Mesendoderm (in vitro differentiated cells): ENCODE measurements at regions not wholly inside any gene's neighbourhood (a gene's known extent, or its start where the extent isn't known, plus 50 kb on each side); places are given as distances from the start of the nearest gene placed in this dataset.

Experiments used
- DNase-seq: peaks from one replicate; pipeline ENCODE4 v3.0.0; 2013
- H2AK5ac ChIP-seq: 2 replicates; pipeline ENCODE4 v1.6.1; 2013; ENCODE audit warnings: low read length, inconsistent platforms
- H2BK120ac ChIP-seq: 2 replicates; pipeline ENCODE4 v1.6.1; 2013; ENCODE audit warnings: low read depth, mild to moderate bottlenecking, low read length, moderate library complexity, mixed read lengths
- H2BK15ac ChIP-seq: replicated peaks from 2 replicates; pipeline ENCODE4 v1.6.1; 2013; ENCODE audit warnings: low read depth, mild to moderate bottlenecking, moderate library complexity
- H2BK5ac ChIP-seq: 2 replicates; pipeline ENCODE4 v1.6.1; 2013; ENCODE audit warnings: low read length, inconsistent platforms
- H3K18ac ChIP-seq: 2 replicates; pipeline ENCODE4 v1.6.1; 2013; ENCODE audit warnings: mild to moderate bottlenecking, low read length, mixed read lengths
- H3K23ac ChIP-seq: one replicate; pipeline ENCODE4 v1.6.1; 2013; ENCODE audit warnings: low read length
- H3K27ac ChIP-seq: 2 replicates; pipeline ENCODE4 v1.5.1; 2013; ENCODE audit warnings: low read depth, mild to moderate bottlenecking, inconsistent platforms, low read length, moderate library complexity
- H3K27me3 ChIP-seq: 2 replicates; pipeline ENCODE4 v1.6.1; 2013; ENCODE audit warnings: low read length, control low read depth, mild to moderate bottlenecking, inconsistent platforms; ENCODE audit not compliant: insufficient read depth, poor library complexity
- H3K36me3 ChIP-seq: 2 replicates; pipeline ENCODE4 v1.6.1; 2013; ENCODE audit warnings: low read length, inconsistent platforms; ENCODE audit not compliant: control insufficient read depth, insufficient read depth
- H3K4ac ChIP-seq: one replicate; pipeline ENCODE4 v1.6.1; 2013; ENCODE audit warnings: low read depth, mild to moderate bottlenecking, low read length, moderate library complexity
- H3K4me1 ChIP-seq: 2 replicates; pipeline ENCODE4 v1.6.1; 2013; ENCODE audit warnings: low read depth, low read length, inconsistent platforms; ENCODE audit not compliant: control insufficient read depth
- H3K4me2 ChIP-seq: 2 replicates; pipeline ENCODE4 v1.6.1; 2013; ENCODE audit warnings: low read length
- H3K4me3 ChIP-seq: 2 replicates; pipeline ENCODE4 v1.5.1; 2013; ENCODE audit warnings: mild to moderate bottlenecking, low read length
- H3K56ac ChIP-seq: one replicate; pipeline ENCODE4 v1.6.1; 2013; ENCODE audit warnings: low read length
- H3K79me1 ChIP-seq: 2 replicates; pipeline ENCODE4 v1.6.1; 2013; ENCODE audit warnings: low read length, inconsistent platforms
- H3K79me2 ChIP-seq: 2 replicates; pipeline ENCODE4 v1.6.1; 2013; ENCODE audit warnings: mild to moderate bottlenecking, low read length; ENCODE audit not compliant: control insufficient read depth, insufficient read depth
- H3K9ac ChIP-seq: 2 replicates; pipeline ENCODE4 v1.6.1; 2013; ENCODE audit warnings: low read length, inconsistent platforms
- H4K5ac ChIP-seq: one replicate; pipeline ENCODE4 v1.6.1; 2013; ENCODE audit warnings: low read length
- H4K8ac ChIP-seq: one replicate; pipeline ENCODE4 v1.6.1; 2013; ENCODE audit warnings: low read depth, mild to moderate bottlenecking, control low read depth, low read length, moderate library complexity
- WGBS: extraction: QIAGEN DNeasy Blood & Tissue Kit; methylation state at CpG from one replicate; pipeline ENCODE4 v1.1.7; 2013; ENCODE audit warnings: low lambda C conversion rate, missing lambda C conversion rate; ENCODE audit not compliant: insufficient coverage; ENCODE audit errors: extremely low coverage; 5-methylcytosine and 5-hydroxymethylcytosine counted together

DNA sequence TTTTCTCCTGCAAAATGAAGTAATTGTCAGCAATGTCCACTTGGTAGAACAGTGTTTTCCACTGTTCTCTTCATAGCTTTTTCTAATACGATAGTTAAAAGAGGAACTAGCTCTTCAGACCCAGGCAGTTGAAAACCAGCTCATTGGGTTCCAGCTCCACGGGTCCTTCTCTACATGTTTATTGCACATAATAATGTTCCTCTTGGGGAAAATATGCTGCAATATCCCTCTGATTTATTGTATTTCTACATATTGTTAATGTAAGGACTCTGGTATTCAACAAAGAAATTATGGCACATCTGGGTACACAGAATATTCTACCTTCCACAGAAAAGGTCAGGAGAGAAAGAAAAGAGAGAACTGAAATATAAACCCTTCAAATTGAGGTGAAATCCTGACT lies 473.4 kb downstream of the TRIML1 start:
- Histone ChIP-seq H2BK15ac (no peak overlapping the region), H3K18ac (no peak overlapping the region), H3K4me2 (no peak overlapping the region), H4K8ac (no peak overlapping the region), H3K79me1 (no peaks in the 10 kb centered on the region), H3K23ac (no peak overlapping the region), H3K36me3 (no peaks in the 10 kb centered on the region), H3K9ac (no peak overlapping the region), H3K79me2 (no peaks in the 10 kb centered on the region), H2AK5ac (no peak overlapping the region), H3K4me3 (no peak overlapping the region), H2BK120ac (no peak overlapping the region), H3K27ac (no peak overlapping the region), H3K56ac (no peak overlapping the region), H3K27me3 (no peaks in the 10 kb centered on the region), H4K5ac (no peak overlapping the region), H3K4ac (no peak overlapping the region), H2BK5ac (no peak overlapping the region), H3K4me1 (no peaks in the 10 kb centered on the region)
- no CpG with 5 or more reads among the region's 2 CpGs for WGBS
- no peak for DNase-seq

- Histone ChIP-seq H3K36me3 (no peaks in the 10 kb centered on the region), H3K18ac (no peak overlapping the region), H4K8ac (no peak overlapping the region), H3K9ac (no peak overlapping the region), H2BK15ac (no peak overlapping the region), H3K4me2 (no peak overlapping the region), H3K4me1 (no peaks in the 10 kb centered on the region), H3K79me2 (no peaks in the 10 kb centered on the region), H3K27ac (no peak overlapping the region), H2BK5ac (no peak overlapping the region), H4K5ac (no peak overlapping the region), H3K4ac (no peak overlapping the region), H2BK120ac (no peak overlapping the region), H3K56ac (no peak overlapping the region), H3K27me3 (no peaks in the 10 kb centered on the region), H3K4me3 (no peak overlapping the region), H3K23ac (no peak overlapping the region), H3K79me1 (no peaks in the 10 kb centered on the region), H2AK5ac (no peak overlapping the region)
- WGBS: no CpG with 5 or more reads among the region's 1 CpG
- DNase-seq: no peak
These were observed 474.7 kb downstream of the TRIML1 start for GRCh38 chr4:188613976-188614375.

DNA sequence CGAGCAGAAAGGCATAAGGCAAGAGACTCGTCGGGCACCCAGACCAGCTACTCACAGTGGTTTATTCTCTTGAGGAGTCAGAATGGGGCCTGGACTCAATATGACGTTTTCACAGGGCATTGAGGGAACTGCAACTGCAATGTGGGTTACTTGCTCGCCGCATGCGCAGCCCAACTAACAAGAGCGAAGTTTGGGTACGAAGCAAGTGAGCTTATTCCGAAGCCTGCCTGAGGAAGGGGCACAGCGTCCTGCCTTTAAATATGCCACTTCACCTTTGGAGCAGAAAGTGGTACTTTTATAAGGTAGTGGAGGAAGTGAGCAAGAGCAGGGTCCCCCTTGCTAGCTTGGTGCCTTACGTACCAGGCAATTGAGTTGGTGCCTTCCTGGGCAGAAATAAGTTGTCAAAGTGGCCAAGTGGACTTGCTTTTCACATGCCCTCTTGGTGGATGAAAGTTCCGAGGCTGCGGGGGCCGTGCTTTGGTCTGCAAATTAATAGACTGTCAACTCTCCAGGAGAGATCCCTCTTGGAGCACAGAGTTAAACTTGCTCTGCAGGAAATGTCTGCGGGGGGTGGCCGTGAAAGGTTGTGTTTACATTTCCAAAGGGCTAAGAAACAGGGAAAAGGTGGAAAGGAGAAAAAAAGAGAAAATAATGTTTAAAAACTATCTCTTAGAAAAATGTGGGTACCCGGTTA lies 480.4 kb downstream of the TRIML1 start:
- Histone ChIP-seq H3K4ac (no peak overlapping the region), H3K27ac (no peak overlapping the region), H4K5ac (no peak overlapping the region), H2AK5ac (no peak overlapping the region), H3K4me2 (no peak overlapping the region), H3K23ac (no peak overlapping the region), H3K79me1 (no peaks in the 10 kb centered on the region), H3K4me1 (peaks cover 7% of the 10 kb centered on the region), H2BK120ac (no peak overlapping the region), H3K36me3 (no peaks in the 10 kb centered on the region), H2BK5ac (peak overlapping the region; percentile 13), H3K4me3 (no peak overlapping the region), H3K9ac (no peak overlapping the region), H4K8ac (no peak overlapping the region), H3K56ac (peak overlapping the region; percentile 34), H3K27me3 (no peaks in the 10 kb centered on the region), H2BK15ac (no peak overlapping the region), H3K79me2 (no peaks in the 10 kb centered on the region), H3K18ac (peak overlapping the region; percentile 70)
- peak; percentile 51 for DNase-seq
- no CpG with 5 or more reads among the region's 18 CpGs for WGBS

- DNase-seq: peak; percentile 4
- no peak overlapping the region for H3K56ac ChIP-seq
- no peak overlapping the region for H4K8ac ChIP-seq
- H3K4ac ChIP-seq: no peak overlapping the region
- H2BK120ac ChIP-seq: no peak overlapping the region
- H2AK5ac ChIP-seq: no peak overlapping the region
- H3K36me3 ChIP-seq: no peaks in the 10 kb centered on the region
- no peak overlapping the region for H3K18ac ChIP-seq
- H3K23ac ChIP-seq: no peak overlapping the region
- no peak overlapping the region for H3K4me3 ChIP-seq
- no peak overlapping the region for H3K9ac ChIP-seq
- H3K4me1 ChIP-seq: peaks cover 7% of the 10 kb centered on the region
- no peaks in the 10 kb centered on the region for H3K27me3 ChIP-seq
- no peaks in the 10 kb centered on the region for H3K79me2 ChIP-seq
- no CpG with 5 or more reads among the region's 2 CpGs for WGBS
- no peaks in the 10 kb centered on the region for H3K79me1 ChIP-seq
- H3K4me2 ChIP-seq: no peak overlapping the region
- H2BK15ac ChIP-seq: no peak overlapping the region
- H2BK5ac ChIP-seq: no peak overlapping the region
- no peak overlapping the region for H3K27ac ChIP-seq
- no peak overlapping the region for H4K5ac ChIP-seq
These were observed 481.4 kb downstream of the TRIML1 start for GRCh38 chr4:188620608-188621007.

- H2AK5ac ChIP-seq: no peak overlapping the region
- no peak overlapping the region for H2BK15ac ChIP-seq
- H3K27me3 ChIP-seq: no peaks in the 10 kb centered on the region
- DNase-seq: no peak
- no peak overlapping the region for H2BK120ac ChIP-seq
- H3K18ac ChIP-seq: no peak overlapping the region
- H4K5ac ChIP-seq: no peak overlapping the region
- H3K56ac ChIP-seq: no peak overlapping the region
- H3K79me1 ChIP-seq: no peaks in the 10 kb centered on the region
- H2BK5ac ChIP-seq: no peak overlapping the region
- H3K4me1 ChIP-seq: peaks cover 7% of the 10 kb centered on the region
- no CpG with 5 or more reads among the region's 4 CpGs for WGBS
- H3K23ac ChIP-seq: no peak overlapping the region
- H4K8ac ChIP-seq: no peak overlapping the region
- H3K9ac ChIP-seq: no peak overlapping the region
- H3K79me2 ChIP-seq: no peaks in the 10 kb centered on the region
- H3K27ac ChIP-seq: no peak overlapping the region
- no peak overlapping the region for H3K4ac ChIP-seq
- H3K36me3 ChIP-seq: no peaks in the 10 kb centered on the region
- H3K4me3 ChIP-seq: no peak overlapping the region
- no peak overlapping the region for H3K4me2 ChIP-seq
These were observed 484.1 kb downstream of the TRIML1 start for GRCh38 chr4:188623314-188623854.

GRCh38 chr4:188624370-188624769 lies 485.1 kb downstream of the TRIML1 start:
- Histone ChIP-seq H3K79me1 (no peaks in the 10 kb centered on the region), H4K5ac (no peak overlapping the region), H2BK5ac (no peak overlapping the region), H3K4ac (no peak overlapping the region), H2BK15ac (no peak overlapping the region), H4K8ac (no peak overlapping the region), H3K27ac (no peak overlapping the region), H3K36me3 (no peaks in the 10 kb centered on the region), H3K23ac (no peak overlapping the region), H3K79me2 (no peaks in the 10 kb centered on the region), H3K9ac (no peak overlapping the region), H2AK5ac (no peak overlapping the region), H3K4me3 (no peak overlapping the region), H3K18ac (no peak overlapping the region), H3K4me1 (peaks cover 7% of the 10 kb centered on the region), H3K4me2 (no peak overlapping the region), H3K27me3 (no peaks in the 10 kb centered on the region), H3K56ac (no peak overlapping the region), H2BK120ac (no peak overlapping the region)
- DNase-seq: no peak
- no CpG with 5 or more reads among the region's 4 CpGs for WGBS
